ENCODE measurements at regions not wholly inside any gene's neighbourhood (a gene's known extent, or its start where the extent isn't known, plus 50 kb on each side); places are given as distances from the start of the nearest gene placed in this dataset.

GRCh38 chr9:7454624-7455023 lies 345.0 kb downstream of the DMAC1 start:
- TF ChIP-seq CTCF (conservative IDR thresholded peaks at IDR 0.05 in 1 of 2, IDR thresholded peaks at IDR 0.05 in 1 of 2; ENCODE audit: low read depth in 1 of 2, low read length in 2 of 2) (no peak), EZH2 (IDR thresholded peaks at IDR 0.05; ENCODE audit: low read length, missing control alignments) (no peak)

Measured in fibroblast of lung (primary cell).